ENCODE measurements at regions not wholly inside any gene's neighbourhood (a gene's known extent, or its start where the extent isn't known, plus 50 kb on each side); places are given as distances from the start of the nearest gene placed in this dataset.

- Histone ChIP-seq H3K9me3 (no peaks in the 10 kb centered on the region), H3K4me1 (no peaks in the 10 kb centered on the region), H3K27me3 (replicated peaks; ENCODE audit: control insufficient read depth, insufficient read depth, low read length) (no peaks in the 10 kb centered on the region), H3K36me3 (ENCODE audit: control insufficient read depth, insufficient read depth, low read length) (no peaks in the 10 kb centered on the region), H3K4me3 (ENCODE audit: low read depth, low read length) (no peak overlapping the region)
- CTCF ChIA-PET = no interaction called here
- no TSS peak for BruUV-seq (replicated peaks)
- intact Hi-C loops (cut with micrococcal nuclease; ENCODE audit: unreplicated experiment) = no loop called here
- POLR2A ChIA-PET = no interaction called here
- H3K4me3 Mint-ChIP-seq (ENCODE audit: unreplicated experiment) = no peak overlapping the region
- no peak overlapping the region for H3K27ac Mint-ChIP-seq (ENCODE audit: unreplicated experiment)
- no peaks in the 10 kb centered on the region for H3K36me3 Mint-ChIP-seq (ENCODE audit: insufficient read depth, unreplicated experiment)
- no peaks in the 10 kb centered on the region for H3K4me1 Mint-ChIP-seq (ENCODE audit: low read depth, unreplicated experiment)
- H3K27me3 Mint-ChIP-seq (ENCODE audit: insufficient read depth, unreplicated experiment) = no peaks in the 10 kb centered on the region
- TF ChIP-seq CTCF (IDR thresholded peaks at IDR 0.05; ENCODE audit: insufficient read depth in 1 of 2, low read depth in 1 of 2, low read length in 1 of 2, severe bottlenecking in 1 of 2, unreplicated experiment in 1 of 2) = no peak
- no peak for DNase-seq
- no peaks in the 10 kb centered on the region for H3K9me3 Mint-ChIP-seq (ENCODE audit: unreplicated experiment)
Observed at GRCh38 chr4:33881176-33881575, 2363.1 kb downstream of the ARAP2 start.

- CTCF ChIA-PET = no interaction called here
- Mint-ChIP-seq H3K4me1 (ENCODE audit: low read depth, unreplicated experiment) (no peaks in the 10 kb centered on the region), H3K4me3 (ENCODE audit: unreplicated experiment) (no peak overlapping the region), H3K27me3 (ENCODE audit: insufficient read depth, unreplicated experiment) (no peaks in the 10 kb centered on the region), H3K36me3 (ENCODE audit: insufficient read depth, unreplicated experiment) (no peaks in the 10 kb centered on the region), H3K9me3 (ENCODE audit: unreplicated experiment) (no peaks in the 10 kb centered on the region), H3K27ac (ENCODE audit: unreplicated experiment) (no peak overlapping the region)
- H3K27me3 ChIP-seq (replicated peaks; ENCODE audit: control insufficient read depth, insufficient read depth, low read length) = no peaks in the 10 kb centered on the region
- no peaks in the 10 kb centered on the region for H3K9me3 ChIP-seq
- TF ChIP-seq CTCF (IDR thresholded peaks at IDR 0.05; ENCODE audit: insufficient read depth in 1 of 2, low read depth in 1 of 2, low read length in 1 of 2, severe bottlenecking in 1 of 2, unreplicated experiment in 1 of 2) = no peak
- no TSS peak for BruUV-seq (replicated peaks)
- intact Hi-C loops (cut with micrococcal nuclease; ENCODE audit: unreplicated experiment) = no loop called here
- no peak for DNase-seq
- POLR2A ChIA-PET = no interaction called here
- H3K4me3 ChIP-seq (ENCODE audit: low read depth, low read length) = no peak overlapping the region
- H3K4me1 ChIP-seq = no peaks in the 10 kb centered on the region
- H3K36me3 ChIP-seq (ENCODE audit: control insufficient read depth, insufficient read depth, low read length) = no peaks in the 10 kb centered on the region
Observed at GRCh38 chr4:33882246-33882990, 2361.9 kb downstream of the ARAP2 start.

GRCh38 chr4:33883111-33883510 lies 2361.2 kb downstream of the ARAP2 start:
- BruUV-seq (replicated peaks) = no TSS peak

More at GRCh38 chr4:33883111-33883510, 2361.2 kb downstream of the ARAP2 start:
- Mint-ChIP-seq H3K9me3 (ENCODE audit: unreplicated experiment) (no peaks in the 10 kb centered on the region), H3K36me3 (ENCODE audit: insufficient read depth, unreplicated experiment) (no peaks in the 10 kb centered on the region), H3K27ac (ENCODE audit: unreplicated experiment) (no peak overlapping the region), H3K4me1 (ENCODE audit: low read depth, unreplicated experiment) (no peaks in the 10 kb centered on the region), H3K27me3 (ENCODE audit: insufficient read depth, unreplicated experiment) (no peaks in the 10 kb centered on the region), H3K4me3 (ENCODE audit: unreplicated experiment) (no peak overlapping the region)
- Histone ChIP-seq H3K36me3 (ENCODE audit: control insufficient read depth, insufficient read depth, low read length) (no peaks in the 10 kb centered on the region), H3K9me3 (no peaks in the 10 kb centered on the region), H3K4me3 (ENCODE audit: low read depth, low read length) (no peak overlapping the region), H3K27me3 (replicated peaks; ENCODE audit: control insufficient read depth, insufficient read depth, low read length) (no peaks in the 10 kb centered on the region), H3K4me1 (no peaks in the 10 kb centered on the region)
- TF ChIP-seq CTCF (IDR thresholded peaks at IDR 0.05; ENCODE audit: insufficient read depth in 1 of 2, low read depth in 1 of 2, low read length in 1 of 2, severe bottlenecking in 1 of 2, unreplicated experiment in 1 of 2) = no peak
- CTCF ChIA-PET = no interaction called here
- POLR2A ChIA-PET = no interaction called here
- intact Hi-C loops (cut with micrococcal nuclease; ENCODE audit: unreplicated experiment) = no loop called here
- no peak for DNase-seq

Measured in Caco-2 (cell line).